Mammary epithelial cell (primary cell): ENCODE measurements at regions not wholly inside any gene's neighbourhood (a gene's known extent, or its start where the extent isn't known, plus 50 kb on each side); places are given as distances from the start of the nearest gene placed in this dataset.

Source experiments
- CTCF ChIP-seq, 2 donors: IDR thresholded peaks in 1 of 2; conservative IDR thresholded peaks in 1 of 2; 2 replicates each; pipeline ENCODE4 v1.5.1; 2011 to 2012; ENCODE audit warnings: inconsistent platforms in 2 of 2, low read length in 2 of 2, mild to moderate bottlenecking in 2 of 2, control low read depth in 1 of 2, low read depth in 1 of 2; ENCODE audit not compliant: insufficient read depth in 1 of 2; ENCODE audit errors: extremely low read depth in 1 of 2
- EZH2 ChIP-seq: IDR thresholded peaks from 2 replicates; pipeline ENCODE4 v1.6.1; 2012; ENCODE audit warnings: low read length, inconsistent platforms, borderline replicate concordance

GRCh38 chr17:22484826-22485225 lies 792.5 kb downstream of the KCNJ18 start:
- no peak for TF ChIP-seq CTCF (conservative IDR thresholded peaks at IDR 0.05 in 1 of 2, IDR thresholded peaks at IDR 0.05 in 1 of 2; ENCODE audit: extremely low read depth in 1 of 2, insufficient read depth in 1 of 2, low read depth in 1 of 2, low read length in 2 of 2)
- TF ChIP-seq EZH2, result no peak
